HepG2 (cell line): ENCODE measurements at regions not wholly inside any gene's neighbourhood (a gene's known extent, or its start where the extent isn't known, plus 50 kb on each side); places are given as distances from the start of the nearest gene placed in this dataset.

Experiments
- REPIN1 ChIP-seq: sonication (generic); formaldehyde crosslinking; IDR thresholded peaks from 2 replicates; pipeline ENCODE4 v1.8.0; 2022; ENCODE audit warnings: missing genetic modification reagents, low read depth, mild to moderate bottlenecking, borderline replicate concordance
- ZNF660 ChIP-seq: sonication (generic); formaldehyde crosslinking; IDR thresholded peaks from 2 replicates; pipeline ENCODE4 v1.5.1; 2020; ENCODE audit warnings: mild to moderate bottlenecking, low read depth, missing genetic modification reagents, borderline replicate concordance
- ZSCAN29 ChIP-seq: sonication (generic); formaldehyde crosslinking; conservative IDR thresholded peaks from 2 replicates; pipeline ENCODE4 v1.4.0; 2020; ENCODE audit warnings: mild to moderate bottlenecking, missing genetic modification reagents
- TF ChIP-seq, protein P1 (sequence below): sonication (generic); formaldehyde crosslinking; IDR thresholded peaks from 2 replicates; pipeline ENCODE4 v1.5.0; 2020; ENCODE audit warnings: mild to moderate bottlenecking, missing genetic modification reagents, moderate library complexity

- TF ChIP-seq ZNF660 (no peak), ZSCAN29 (CRISPR knock-in tag) (no peak), REPIN1 (CRISPR knock-in tag) (no peak)
- TF ChIP-seq, protein P1, sequence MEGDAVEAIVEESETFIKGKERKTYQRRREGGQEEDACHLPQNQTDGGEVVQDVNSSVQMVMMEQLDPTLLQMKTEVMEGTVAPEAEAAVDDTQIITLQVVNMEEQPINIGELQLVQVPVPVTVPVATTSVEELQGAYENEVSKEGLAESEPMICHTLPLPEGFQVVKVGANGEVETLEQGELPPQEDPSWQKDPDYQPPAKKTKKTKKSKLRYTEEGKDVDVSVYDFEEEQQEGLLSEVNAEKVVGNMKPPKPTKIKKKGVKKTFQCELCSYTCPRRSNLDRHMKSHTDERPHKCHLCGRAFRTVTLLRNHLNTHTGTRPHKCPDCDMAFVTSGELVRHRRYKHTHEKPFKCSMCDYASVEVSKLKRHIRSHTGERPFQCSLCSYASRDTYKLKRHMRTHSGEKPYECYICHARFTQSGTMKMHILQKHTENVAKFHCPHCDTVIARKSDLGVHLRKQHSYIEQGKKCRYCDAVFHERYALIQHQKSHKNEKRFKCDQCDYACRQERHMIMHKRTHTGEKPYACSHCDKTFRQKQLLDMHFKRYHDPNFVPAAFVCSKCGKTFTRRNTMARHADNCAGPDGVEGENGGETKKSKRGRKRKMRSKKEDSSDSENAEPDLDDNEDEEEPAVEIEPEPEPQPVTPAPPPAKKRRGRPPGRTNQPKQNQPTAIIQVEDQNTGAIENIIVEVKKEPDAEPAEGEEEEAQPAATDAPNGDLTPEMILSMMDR (CRISPR knock-in tag): no peak
Observed at GRCh38 chr20:39399463-39399862, 437.3 kb downstream of the DHX35 start.
